ENCODE measurements at regions not wholly inside any gene's neighbourhood (a gene's known extent, or its start where the extent isn't known, plus 50 kb on each side); places are given as distances from the start of the nearest gene placed in this dataset.
"Not testable (repeated sequence)": the region's sequence is repeated elsewhere in the genome, so short reads cannot be mapped to it uniquely, and the experiment has no call there.

DNA sequence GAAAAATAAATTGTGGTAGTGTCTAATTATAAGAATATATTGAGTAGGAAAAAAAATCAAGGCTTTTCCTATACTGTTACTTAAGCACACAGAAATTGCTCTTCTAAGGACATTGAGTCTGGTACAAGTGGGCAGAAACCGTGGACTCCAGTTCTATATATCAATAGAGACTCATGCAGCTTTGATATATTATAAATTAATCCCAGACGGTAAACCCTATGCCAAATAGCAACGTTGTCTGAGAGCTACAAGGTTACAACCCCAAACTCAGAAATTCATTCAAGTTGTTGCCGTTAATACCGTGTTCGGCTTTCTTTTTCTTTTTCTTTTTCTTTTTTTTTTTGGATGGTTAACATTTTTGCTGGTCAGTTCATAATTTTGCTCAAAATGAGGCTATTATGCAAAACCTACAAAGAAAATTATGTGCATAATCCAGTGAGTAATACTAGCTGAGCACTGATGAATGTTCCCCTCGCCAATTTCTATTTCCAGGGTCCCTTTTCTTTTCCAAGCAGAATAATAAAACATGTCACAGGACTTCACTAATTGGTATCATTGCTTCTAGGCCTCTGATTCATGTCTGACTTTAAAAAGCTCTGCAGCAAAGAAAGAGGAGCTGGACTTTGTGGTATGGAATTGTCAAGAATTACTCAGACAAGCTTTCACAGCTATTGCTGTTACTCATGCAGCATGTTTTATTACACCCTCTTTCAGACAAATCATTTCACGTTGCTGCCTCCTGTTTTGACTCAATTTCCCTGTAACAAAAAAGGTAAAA is 737.7 kb downstream of the NLGN4X start:
- no peak for DNase-seq

DNA sequence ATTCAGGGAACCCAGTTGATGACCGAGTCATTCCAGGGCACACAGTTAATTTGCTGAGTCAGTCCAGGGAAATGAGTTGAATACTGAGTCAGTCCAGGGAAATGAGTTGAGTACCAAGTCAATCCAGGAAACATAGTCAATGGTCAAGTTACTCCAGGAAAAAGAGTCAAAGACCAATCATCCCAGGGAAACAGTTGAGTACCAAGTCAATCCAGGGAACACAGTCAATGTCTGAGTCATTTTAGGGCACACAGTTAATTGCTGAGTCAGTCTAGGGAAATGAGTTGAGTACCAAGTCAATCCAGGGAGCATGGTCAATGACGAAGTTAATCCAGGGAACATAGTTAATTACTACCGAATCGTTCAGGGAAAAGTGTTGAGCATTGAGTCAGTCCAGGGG is 754.4 kb downstream of the NLGN4X start:
- no peak for DNase-seq

DNA sequence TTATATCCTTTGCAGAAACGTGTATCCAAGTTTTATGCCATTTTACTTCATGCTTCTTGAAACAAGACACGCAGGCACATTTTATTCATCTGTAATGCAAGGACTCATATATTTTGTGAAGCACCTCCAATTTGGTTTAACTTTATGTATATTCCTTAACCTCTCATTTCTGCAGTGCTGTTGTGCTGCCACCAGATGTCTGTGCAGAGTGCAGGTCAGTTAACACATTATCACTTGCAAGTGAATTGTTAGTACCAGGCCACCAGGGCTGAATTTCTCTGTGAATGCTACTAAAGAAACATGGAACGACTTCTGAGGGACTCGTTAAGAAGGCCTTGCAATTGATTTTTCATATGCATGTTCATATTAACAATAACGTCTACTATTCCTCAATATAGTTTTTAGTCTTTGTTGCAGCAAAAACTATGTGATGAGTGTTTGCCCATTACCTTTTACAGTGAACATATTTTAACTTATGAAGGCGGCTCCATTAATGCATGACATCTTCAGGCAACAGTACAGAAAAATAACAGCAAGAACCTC is 770.3 kb downstream of the NLGN4X start:
- DNase-seq = no peak

DNA sequence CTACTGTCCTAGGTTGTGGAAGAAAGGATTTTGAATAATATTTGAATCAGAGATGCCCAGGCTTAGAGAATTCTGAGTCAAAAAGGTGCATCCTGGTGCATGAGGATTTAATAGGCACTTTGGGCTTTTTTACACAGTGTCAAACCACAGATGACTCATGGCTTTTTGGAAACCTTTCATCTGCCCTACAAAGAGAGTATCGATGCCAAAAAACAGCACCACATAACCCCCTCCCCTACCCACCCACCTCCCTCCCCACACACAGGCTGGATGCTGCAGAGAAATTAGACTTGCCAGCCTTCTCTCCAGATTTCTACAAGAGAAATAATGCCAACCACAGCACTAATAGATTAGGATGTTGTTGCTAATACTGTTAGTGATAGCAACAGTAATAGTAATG is 779.3 kb downstream of the NLGN4X start:
- no peak for DNase-seq

DNA sequence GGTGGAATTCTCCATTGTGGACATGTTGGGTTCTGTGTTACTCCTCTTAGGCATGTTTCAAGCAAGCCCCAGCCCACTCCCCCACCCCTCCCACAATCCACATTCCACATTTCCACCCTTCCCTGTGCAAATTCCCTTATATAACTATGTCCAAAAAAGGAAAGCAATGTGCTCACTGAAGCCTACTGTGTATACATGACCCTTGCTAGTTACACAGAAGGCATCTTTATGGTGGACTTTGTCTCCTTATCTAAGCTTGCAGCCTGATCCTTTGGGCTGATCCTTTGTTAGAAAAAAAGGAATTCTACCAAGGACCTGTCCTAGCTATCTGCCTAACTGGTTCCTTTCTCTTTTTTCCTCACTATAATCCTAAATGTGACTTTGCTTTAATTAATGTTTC is 796.8 kb downstream of the NLGN4X start:
- no peak for DNase-seq

DNA sequence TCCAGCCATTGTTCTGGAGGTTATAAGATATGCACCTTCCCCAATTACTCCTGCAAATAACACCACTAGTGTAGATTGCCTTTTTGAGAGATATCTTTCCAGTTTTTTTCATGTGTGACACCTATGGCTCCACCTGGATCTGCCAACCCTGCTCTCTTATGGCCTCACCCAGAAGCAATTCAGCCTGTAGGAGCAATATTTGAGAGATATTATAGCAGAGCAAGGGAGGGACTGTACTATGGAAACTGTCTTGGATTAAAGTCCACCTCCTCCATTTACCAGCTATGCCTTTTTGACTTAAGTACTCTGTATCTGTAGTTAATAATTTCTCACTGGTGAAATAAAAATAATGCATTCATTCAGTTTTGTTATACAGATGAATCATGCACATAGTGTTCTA is 803.5 kb downstream of the NLGN4X start:
- no peak for DNase-seq

DNA sequence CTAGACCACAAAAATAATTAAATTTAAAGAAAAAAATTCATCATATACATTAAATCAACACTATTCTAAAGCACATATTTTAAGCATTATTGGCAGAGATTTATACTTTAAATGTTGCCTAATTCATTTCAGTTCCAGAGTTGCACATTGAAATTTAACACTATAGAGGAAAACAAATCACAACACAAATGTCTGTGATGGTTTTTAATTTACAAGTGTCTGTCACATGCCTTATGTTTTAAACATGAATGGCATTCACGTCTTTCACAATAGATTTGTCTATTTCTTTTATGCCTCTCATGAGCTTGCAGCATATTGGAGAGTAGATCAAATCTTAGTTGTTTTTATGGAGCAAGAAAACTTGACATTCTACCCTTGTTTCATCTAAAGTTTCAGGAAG is 811.3 kb downstream of the NLGN4X start:
- no peak for DNase-seq

DNA sequence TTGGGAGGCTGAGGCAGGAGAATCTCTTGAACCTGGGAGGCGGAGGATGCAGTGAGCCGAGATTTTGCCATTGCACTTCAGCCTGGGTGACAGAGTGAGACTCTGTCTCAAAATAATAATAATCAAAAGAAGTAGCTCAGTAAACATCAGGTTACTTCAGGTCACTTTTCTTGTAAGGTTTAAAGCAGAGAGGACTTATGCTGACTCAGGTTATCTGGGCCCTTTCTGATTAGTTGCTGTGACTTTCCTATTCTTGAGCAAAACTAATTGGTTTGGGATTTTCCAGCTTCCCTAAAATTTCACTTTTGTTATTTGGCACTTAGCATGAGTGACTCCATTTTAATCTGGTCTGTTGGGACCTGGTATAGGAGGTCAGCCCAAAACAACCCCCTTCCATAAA is 812.9 kb downstream of the NLGN4X start:
- no peak for DNase-seq

DNA sequence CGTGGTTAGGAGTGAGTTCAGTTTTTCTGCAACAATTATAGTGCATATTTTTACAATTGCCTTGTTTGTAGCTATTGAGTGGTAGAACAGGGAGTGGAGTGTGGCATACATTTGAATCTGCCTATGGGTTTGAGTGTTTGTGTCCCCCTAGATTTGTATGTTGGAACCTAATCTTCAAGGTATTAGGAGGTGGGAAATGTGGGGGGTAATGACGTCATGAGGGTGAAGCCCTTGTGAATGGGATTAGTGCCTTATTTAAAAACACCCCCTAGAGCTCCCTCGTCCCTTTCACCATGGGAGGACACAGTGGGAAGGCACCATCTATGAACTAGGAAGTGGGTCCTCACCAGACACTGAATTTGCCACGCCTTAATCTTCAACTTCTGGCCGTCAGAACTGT is 819.6 kb downstream of the NLGN4X start:
- no peak for DNase-seq

DNA sequence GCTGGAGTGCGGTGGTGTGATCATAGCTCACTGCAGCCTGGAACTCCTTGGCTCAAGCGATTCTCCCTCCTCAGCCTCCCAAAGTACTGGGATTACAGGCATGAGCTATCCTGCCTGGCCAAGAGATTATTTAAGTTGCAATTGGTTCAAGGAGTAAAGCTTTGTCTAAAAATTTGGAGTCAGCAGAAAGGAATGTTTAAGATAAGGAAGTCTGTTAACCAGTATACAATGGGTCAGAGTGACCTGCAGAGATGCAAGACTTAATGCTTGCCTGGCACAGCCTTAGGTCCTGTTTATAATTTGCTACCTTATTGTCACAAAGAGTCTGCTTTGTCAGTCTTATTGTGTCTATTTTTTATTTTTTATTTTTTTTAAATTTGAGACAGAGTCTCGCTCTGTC is 826.2 kb downstream of the NLGN4X start:
- DNase-seq = no peak

DNA sequence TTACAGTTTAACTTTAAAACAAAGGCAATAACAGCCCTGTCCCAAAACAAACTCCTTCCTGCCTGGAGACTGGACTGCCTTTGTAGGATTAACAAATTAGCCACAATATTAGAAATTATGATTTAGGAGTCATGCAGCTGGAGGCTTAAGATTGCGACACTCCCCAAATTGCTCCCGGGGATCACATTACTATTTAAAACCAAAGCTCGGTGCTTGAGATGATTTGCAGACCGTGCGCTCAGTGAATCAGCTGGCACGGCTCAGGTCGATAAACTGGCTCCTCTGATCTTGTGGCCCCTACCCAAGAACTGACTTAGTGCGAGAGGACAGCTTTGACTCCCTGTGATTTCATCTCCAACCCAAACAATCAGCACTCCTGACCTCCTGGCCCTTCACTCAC is 829.3 kb downstream of the NLGN4X start:
- no peak for DNase-seq

DNA sequence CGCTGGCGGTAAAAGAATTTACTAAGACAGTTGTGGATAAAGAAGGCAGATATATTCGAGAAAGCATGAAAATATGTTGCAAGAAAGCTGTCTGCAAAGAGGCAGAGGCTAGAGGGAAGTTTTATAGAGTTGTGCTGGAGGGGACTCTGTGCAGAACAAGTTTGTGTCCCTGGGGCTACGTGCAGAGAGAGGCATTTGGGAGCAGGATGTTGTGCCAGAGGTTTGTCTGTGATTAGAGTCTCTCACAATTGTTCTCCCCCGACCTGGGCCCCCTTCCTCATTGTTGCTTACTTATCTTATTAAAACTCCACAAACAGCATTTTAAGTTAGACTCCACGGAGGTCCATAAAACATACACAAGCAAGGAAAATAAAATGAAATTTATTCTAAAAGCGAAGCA is 831.3 kb downstream of the NLGN4X start:
- DNase-seq = no peak

DNA sequence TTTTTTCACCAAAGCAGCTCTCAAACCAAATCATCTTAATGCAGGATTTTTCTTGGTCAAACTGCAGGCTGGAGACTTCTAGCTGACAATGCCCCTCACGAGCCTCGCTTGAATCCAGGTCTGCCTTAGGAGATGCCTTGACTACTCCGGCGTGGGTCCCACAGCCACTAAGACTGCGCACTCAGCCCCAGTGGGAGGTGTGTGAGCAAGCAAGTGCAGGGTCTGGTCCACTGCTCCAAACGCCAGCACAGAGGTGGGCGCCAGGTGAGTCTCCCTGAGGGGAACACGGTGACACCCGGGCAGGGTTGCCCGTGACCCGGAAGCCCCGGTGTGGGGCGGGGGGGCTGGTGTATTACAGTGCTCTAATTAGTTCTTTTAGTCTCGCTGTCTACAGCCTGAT is 838.3 kb downstream of the NLGN4X start:
- no peak for DNase-seq

DNA sequence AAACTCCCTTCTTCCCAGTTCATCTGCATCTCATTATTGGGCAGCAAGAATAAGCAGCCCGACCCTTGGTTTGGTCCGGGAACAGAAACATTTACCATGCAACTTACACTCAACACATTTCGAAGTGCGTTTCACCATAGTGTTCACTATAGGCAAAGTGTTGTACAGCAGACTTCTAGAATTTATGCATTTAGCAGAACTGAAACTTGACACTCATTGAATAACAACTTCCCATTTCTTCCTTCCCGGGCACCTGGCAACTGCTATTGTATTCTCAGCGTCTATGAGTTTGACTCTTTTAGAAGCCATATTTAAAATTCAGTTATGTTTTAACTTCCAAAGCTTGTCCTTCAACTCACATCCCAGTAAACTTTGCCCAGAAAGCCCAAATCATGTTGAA is 840.6 kb downstream of the NLGN4X start:
- no peak for DNase-seq

DNA sequence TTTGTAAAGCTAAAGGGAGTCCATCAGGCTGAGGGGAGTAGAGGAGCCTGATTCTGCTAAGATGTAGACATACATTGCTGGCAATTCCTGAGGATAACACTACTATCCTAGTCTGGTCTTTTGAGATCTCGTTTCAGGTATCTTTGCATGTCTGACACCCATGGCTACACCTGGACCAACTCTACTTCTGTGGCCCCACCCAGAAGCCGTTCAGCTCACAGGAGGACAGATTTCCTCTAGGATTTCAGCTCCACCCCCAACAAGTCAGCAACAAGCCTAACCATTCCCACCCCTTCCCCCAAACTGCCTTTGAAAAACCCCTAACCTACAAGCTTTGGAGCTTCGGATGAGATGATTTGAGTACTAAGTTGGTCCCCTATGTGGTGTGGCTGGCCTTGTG is 848.2 kb downstream of the NLGN4X start:
- no peak for DNase-seq

DNA sequence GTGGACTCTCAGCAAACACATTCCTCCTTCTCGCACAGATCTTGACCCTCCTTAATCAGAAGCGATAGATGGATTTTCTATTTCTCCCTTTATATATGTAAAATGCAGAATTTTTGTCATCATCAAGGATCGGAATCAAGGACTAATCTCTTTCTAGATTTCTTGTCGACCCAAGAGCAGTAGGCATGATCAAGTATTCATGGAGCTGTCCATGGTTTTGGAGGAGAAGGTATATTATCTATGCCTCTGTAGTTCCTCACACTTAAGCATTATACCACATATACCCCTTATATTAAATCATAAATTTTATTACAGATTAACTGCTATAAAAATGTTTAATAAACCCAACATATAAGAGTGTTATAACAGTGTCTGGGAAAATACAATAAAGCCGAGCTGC is 886.8 kb downstream of the NLGN4X start:
- DNase-seq = no peak

DNA sequence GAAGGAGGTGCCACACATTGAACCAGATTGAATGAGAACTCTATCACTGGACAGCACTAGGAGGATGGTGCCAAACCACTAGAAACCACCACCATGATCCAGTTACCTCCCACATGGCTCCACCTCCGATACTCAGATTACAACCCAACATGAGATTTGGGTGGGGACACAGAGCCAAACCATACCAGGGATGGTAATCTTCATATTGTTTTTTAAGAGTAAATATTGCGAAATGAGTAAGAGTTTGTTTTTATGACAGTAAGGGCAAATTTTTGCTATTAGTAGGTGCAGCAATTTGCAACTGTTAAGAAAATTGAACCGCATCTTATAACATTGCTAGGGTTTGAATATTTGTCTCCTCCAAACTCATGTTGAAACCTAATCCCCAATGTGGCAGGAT is 891.5 kb downstream of the NLGN4X start:
- DNase-seq = no peak

DNA sequence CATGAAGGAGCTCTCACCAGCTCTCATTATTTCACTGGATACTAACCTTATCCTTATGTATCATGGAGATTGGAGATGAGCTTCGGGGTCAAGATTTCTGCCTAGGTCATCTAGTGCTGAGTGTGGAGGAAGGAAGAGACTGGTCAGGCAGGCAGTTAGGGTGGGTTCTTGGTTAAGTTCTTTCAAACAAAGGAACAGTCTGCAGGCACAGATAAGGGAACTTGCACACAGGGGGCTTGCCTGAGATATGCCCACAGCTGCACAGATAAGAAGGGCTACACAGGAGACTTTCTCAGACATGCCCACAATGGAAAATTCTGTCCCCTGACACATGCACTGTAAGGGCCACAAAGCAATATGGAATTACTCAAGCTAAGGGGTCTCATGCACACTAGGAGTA is 904.1 kb downstream of the NLGN4X start:
- DNase-seq = no peak

DNA sequence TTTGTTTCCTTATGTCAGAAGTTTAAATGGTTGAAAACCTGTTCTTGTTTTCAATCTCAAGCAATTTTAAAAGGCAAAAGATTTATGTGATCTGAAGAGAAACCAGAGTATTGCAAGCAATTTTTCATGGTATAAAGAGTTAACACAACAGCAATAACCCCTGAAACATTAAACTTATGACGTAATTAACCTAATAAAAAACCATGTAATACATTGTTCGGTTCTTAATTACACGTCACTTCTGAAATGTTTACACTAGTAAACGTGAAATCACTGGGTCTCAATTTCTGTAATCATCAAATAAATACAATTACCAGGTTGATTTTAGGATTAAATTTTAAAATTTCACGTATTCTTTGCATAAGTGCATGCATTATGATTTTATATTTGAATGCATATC is 914.5 kb downstream of the NLGN4X start:
- no peak for DNase-seq

DNA sequence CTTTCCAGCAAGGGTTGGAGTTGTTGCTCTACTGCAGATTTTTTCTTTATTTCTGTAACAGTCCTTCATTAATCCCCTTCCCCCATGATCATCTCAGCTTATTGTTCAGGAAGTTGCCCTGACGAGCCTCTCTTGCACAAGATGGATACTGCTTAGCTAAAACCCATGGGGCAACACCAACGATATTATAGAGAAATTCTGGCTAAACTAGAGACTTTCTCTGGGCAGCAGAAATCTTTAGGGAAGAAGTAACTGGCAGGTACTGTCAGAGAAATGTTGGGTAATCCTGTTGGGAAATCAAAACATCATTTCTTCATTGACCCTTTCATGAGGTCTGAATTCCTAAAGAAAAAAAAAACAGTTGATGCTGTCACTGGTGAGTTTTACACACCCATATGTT is 921.3 kb downstream of the NLGN4X start:
- no peak for DNase-seq

DNA sequence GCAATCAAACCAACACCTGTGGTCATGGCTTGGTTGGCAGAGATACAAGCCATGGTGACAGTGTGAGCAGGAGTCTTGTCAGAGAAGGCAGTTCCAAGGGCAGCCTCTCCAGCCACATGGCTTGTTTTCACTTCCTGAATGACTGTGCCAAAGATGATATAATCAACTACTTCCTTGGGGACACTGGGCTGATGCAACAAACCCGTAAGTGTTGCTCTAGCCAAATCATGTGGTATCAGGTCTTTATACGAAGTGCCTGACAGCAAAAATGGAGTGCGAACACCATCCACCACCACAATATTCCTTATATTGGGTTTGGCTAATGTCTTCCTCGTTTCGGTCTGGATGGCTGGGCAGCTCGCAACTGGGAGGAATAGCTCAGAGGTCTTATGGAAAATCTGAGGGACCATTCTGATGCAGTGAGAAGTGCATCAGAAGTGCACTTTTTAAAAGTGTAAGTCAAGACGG is 922.0 kb downstream of the NLGN4X start:
- DNase-seq = no peak

DNA sequence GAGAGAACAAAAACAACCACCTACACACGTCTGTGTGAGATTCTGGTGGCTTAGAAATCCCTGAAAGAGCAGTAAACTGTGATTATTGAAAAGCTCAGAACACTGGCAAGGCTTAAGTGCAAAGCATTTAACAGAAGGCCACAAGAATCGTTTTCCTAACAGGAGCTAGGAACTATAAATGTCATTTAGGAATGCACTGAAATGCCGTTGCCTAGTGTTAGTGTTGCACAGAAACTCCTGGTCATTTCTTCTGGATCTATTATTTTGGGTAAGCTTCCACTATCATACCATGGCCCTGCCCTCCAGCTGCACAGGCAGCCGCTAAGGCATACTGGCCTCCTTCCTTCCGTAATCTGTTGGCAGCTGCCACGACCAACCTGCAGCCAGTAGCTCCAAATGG is 923.2 kb downstream of the NLGN4X start:
- DNase-seq = no peak

DNA sequence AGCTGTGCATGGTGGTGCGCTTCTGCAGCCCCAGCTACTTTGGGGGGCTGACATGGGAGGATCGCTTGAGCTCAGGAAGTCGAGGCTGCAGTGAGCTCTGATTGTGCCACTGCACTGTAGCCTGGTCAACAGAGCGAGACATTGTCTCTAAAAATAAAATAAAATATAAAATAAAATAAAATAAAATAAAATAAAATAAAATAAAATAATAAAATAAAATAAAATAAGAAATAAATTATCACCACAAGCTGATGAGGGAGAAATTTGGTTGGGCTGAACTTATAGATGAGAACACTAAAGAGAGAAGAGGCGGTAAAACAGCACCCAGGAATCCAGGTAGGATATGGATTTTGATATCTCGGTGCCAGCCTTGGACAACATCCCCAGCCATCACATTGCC is 933.7 kb downstream of the NLGN4X start:
- DNase-seq = no peak

DNA sequence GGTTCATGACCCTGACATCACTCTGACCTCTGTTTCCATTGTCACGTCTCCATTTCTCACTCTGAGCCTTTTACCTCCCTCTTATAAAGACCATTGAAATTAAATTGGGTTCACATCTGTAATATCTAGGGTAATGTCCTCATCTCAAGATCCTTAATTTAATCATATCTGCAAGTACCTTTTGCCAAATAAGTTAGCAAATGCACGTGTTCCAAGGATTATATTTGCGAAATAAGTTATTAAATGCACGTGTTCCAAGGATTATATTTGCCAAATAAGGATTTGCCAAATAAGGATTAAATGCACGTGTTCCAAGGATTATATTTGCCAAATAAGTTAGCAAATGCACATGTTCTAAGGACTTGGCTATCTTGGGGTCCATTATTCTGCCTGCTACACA is 938.0 kb downstream of the NLGN4X start:
- DNase-seq = no peak

DNA sequence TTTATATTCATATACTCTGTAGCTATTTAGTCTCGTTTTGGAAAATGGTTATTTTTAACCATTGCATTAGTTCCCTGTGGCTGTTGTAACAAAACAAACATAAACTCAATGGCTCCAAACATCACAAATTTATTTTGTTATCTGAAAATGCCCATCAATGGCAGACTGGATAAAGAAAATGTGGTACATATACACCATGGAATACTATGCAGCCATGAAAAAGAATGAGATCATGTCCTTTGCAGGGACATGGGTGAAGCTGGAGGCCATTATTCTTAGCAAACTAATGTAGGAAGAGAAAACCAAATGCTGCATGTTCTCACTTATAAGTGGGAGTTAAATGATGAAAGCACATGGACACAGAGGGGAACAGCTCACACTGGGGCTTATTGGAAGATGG is 938.7 kb downstream of the NLGN4X start:
- DNase-seq = not testable (repeated sequence)

Data from NCI-H1694 treated with DMSO at 0.1 percent for 48 hours (cell line).